Activated T-cell treated with anti-CD3 and anti-CD28 coated beads, Interleukin-2, amount 50 U/mL, for 4 hours (primary cell): ENCODE measurements at regions not wholly inside any gene's neighbourhood (a gene's known extent, or its start where the extent isn't known, plus 50 kb on each side); places are given as distances from the start of the nearest gene placed in this dataset.

Experiments
- ATAC-seq, 2 donors: fragments of 200-7000 bp; cut with Tn5 transposase; one replicate each; pipeline ENCODE4 v1.10.0; 2021
- DNase-seq: peaks from one replicate; pipeline ENCODE4 v3.0.0-alpha.2; 2020
- H3K27me3 Mint-ChIP-seq: one replicate; pipeline ENCODE4 v1.8.0; 2021; ENCODE audit warnings: low read depth, mixed read lengths
- H3K36me3 Mint-ChIP-seq: one replicate; pipeline ENCODE4 v1.8.0; 2022; ENCODE audit warnings: mixed read lengths; ENCODE audit not compliant: insufficient read depth
- H3K4me1 Mint-ChIP-seq: one replicate; pipeline ENCODE4 v1.8.0; 2021; ENCODE audit warnings: low read depth, mixed read lengths
- H3K4me3 Mint-ChIP-seq: one replicate; pipeline ENCODE4 v1.8.0; 2021; ENCODE audit warnings: mild to moderate bottlenecking, moderate library complexity, mixed read lengths
- H3K9me3 Mint-ChIP-seq: one replicate; pipeline ENCODE4 v1.8.0; 2021; ENCODE audit warnings: mixed read lengths

- no peaks in the 10 kb centered on the region for H3K4me1 Mint-ChIP-seq
- peaks cover 31% of the 10 kb centered on the region for H3K27me3 Mint-ChIP-seq
- ATAC-seq (no peak), DNase-seq (no peak)
- H3K4me3 Mint-ChIP-seq = no peak overlapping the region
- H3K36me3 Mint-ChIP-seq = no peaks in the 10 kb centered on the region
- no peaks in the 10 kb centered on the region for H3K9me3 Mint-ChIP-seq
Measured at GRCh38 chr9:88759364-88759763, 224.4 kb downstream of the NXNL2 start.

- ATAC-seq = no peak
- no peak for DNase-seq
- Mint-ChIP-seq H3K9me3 (no peaks in the 10 kb centered on the region), H3K27me3 (peaks cover 3% of the 10 kb centered on the region), H3K36me3 (no peaks in the 10 kb centered on the region), H3K4me1 (no peaks in the 10 kb centered on the region), H3K4me3 (no peak overlapping the region)
Measured at GRCh38 chr9:88766778-88767503, 224.3 kb upstream of the S1PR3 start.

- Mint-ChIP-seq H3K36me3 (no peaks in the 10 kb centered on the region), H3K27me3 (peaks cover 2% of the 10 kb centered on the region), H3K9me3 (no peaks in the 10 kb centered on the region), H3K4me1 (no peaks in the 10 kb centered on the region), H3K4me3 (no peak overlapping the region)
- ATAC-seq (no peak), DNase-seq (no peak)
Measured at GRCh38 chr9:88767504-88767790, 223.8 kb upstream of the S1PR3 start.

GRCh38 chr9:88772575-88772974, 218.7 kb upstream of the S1PR3 start:
- Mint-ChIP-seq H3K9me3 (no peaks in the 10 kb centered on the region), H3K27me3 (peaks cover 14% of the 10 kb centered on the region), H3K4me3 (no peak overlapping the region), H3K36me3 (no peaks in the 10 kb centered on the region), H3K4me1 (peaks cover 2% of the 10 kb centered on the region)
- ATAC-seq = no peak
- DNase-seq = no peak

- Mint-ChIP-seq H3K36me3 (no peaks in the 10 kb centered on the region), H3K9me3 (no peaks in the 10 kb centered on the region), H3K4me1 (peaks cover 5% of the 10 kb centered on the region), H3K27me3 (peaks cover 16% of the 10 kb centered on the region), H3K4me3 (no peak overlapping the region)
- no peak for ATAC-seq
- DNase-seq = no peak
Measured at GRCh38 chr9:88773126-88773525, 218.1 kb upstream of the S1PR3 start.

- Mint-ChIP-seq H3K27me3 (peaks cover 16% of the 10 kb centered on the region), H3K4me1 (peaks cover 5% of the 10 kb centered on the region), H3K9me3 (no peaks in the 10 kb centered on the region), H3K36me3 (no peaks in the 10 kb centered on the region), H3K4me3 (no peak overlapping the region)
- no peak for DNase-seq
- ATAC-seq = no peak
Measured at GRCh38 chr9:88773627-88774244, 217.5 kb upstream of the S1PR3 start.

- ATAC-seq (no peak), DNase-seq (no peak)
- no peak overlapping the region for H3K4me3 Mint-ChIP-seq
- peaks cover 20% of the 10 kb centered on the region for H3K27me3 Mint-ChIP-seq
- peaks cover 5% of the 10 kb centered on the region for H3K4me1 Mint-ChIP-seq
- H3K9me3 Mint-ChIP-seq = no peaks in the 10 kb centered on the region
- no peaks in the 10 kb centered on the region for H3K36me3 Mint-ChIP-seq
Measured at GRCh38 chr9:88775037-88775471, 216.2 kb upstream of the S1PR3 start.

- DNase-seq (no peak), ATAC-seq (no peak)
- no peaks in the 10 kb centered on the region for H3K9me3 Mint-ChIP-seq
- peaks cover 20% of the 10 kb centered on the region for H3K27me3 Mint-ChIP-seq
- H3K36me3 Mint-ChIP-seq = no peaks in the 10 kb centered on the region
- H3K4me1 Mint-ChIP-seq = peaks cover 5% of the 10 kb centered on the region
- H3K4me3 Mint-ChIP-seq = no peak overlapping the region
Measured at GRCh38 chr9:88775559-88775958, 215.7 kb upstream of the S1PR3 start.

GRCh38 chr9:88775966-88776365, 215.3 kb upstream of the S1PR3 start:
- H3K4me1 Mint-ChIP-seq = peaks cover 5% of the 10 kb centered on the region
- H3K4me3 Mint-ChIP-seq = no peak overlapping the region
- H3K36me3 Mint-ChIP-seq = no peaks in the 10 kb centered on the region
- H3K27me3 Mint-ChIP-seq = peaks cover 20% of the 10 kb centered on the region
- H3K9me3 Mint-ChIP-seq = no peaks in the 10 kb centered on the region
- ATAC-seq (no peak), DNase-seq (no peak)

GRCh38 chr9:88776717-88777497, 214.4 kb upstream of the S1PR3 start:
- H3K9me3 Mint-ChIP-seq = no peaks in the 10 kb centered on the region
- peaks cover 5% of the 10 kb centered on the region for H3K4me1 Mint-ChIP-seq
- DNase-seq (no peak), ATAC-seq (no peak)
- H3K27me3 Mint-ChIP-seq = peaks cover 20% of the 10 kb centered on the region
- H3K4me3 Mint-ChIP-seq = no peak overlapping the region
- H3K36me3 Mint-ChIP-seq = no peaks in the 10 kb centered on the region

- DNase-seq = no peak
- H3K9me3 Mint-ChIP-seq = no peaks in the 10 kb centered on the region
Measured at GRCh38 chr9:88777498-88778312, 213.6 kb upstream of the S1PR3 start.

GRCh38 chr9:88781628-88782391, 209.5 kb upstream of the S1PR3 start:
- H3K36me3 Mint-ChIP-seq = no peaks in the 10 kb centered on the region
- no peak overlapping the region for H3K4me3 Mint-ChIP-seq
- no peak for DNase-seq
- peaks cover 12% of the 10 kb centered on the region for H3K27me3 Mint-ChIP-seq
- H3K4me1 Mint-ChIP-seq = peaks cover 5% of the 10 kb centered on the region
- H3K9me3 Mint-ChIP-seq = no peaks in the 10 kb centered on the region
- ATAC-seq = no peak

More at GRCh38 chr9:88777498-88778312, 213.6 kb upstream of the S1PR3 start:
- Mint-ChIP-seq H3K4me3 (no peak overlapping the region), H3K36me3 (no peaks in the 10 kb centered on the region), H3K4me1 (peaks cover 5% of the 10 kb centered on the region), H3K27me3 (peaks cover 21% of the 10 kb centered on the region)
- no peak for ATAC-seq

GRCh38 chr9:88782931-88783710, 208.1 kb upstream of the S1PR3 start:
- no peak overlapping the region for H3K4me3 Mint-ChIP-seq
- H3K27me3 Mint-ChIP-seq = peaks cover 15% of the 10 kb centered on the region
- no peak for DNase-seq

More at GRCh38 chr9:88782931-88783710, 208.1 kb upstream of the S1PR3 start:
- ATAC-seq = no peak
- Mint-ChIP-seq H3K4me1 (no peaks in the 10 kb centered on the region), H3K9me3 (no peaks in the 10 kb centered on the region), H3K36me3 (no peaks in the 10 kb centered on the region)
